ENCODE measurements at regions not wholly inside any gene's neighbourhood (a gene's known extent, or its start where the extent isn't known, plus 50 kb on each side); places are given as distances from the start of the nearest gene placed in this dataset.

DNA sequence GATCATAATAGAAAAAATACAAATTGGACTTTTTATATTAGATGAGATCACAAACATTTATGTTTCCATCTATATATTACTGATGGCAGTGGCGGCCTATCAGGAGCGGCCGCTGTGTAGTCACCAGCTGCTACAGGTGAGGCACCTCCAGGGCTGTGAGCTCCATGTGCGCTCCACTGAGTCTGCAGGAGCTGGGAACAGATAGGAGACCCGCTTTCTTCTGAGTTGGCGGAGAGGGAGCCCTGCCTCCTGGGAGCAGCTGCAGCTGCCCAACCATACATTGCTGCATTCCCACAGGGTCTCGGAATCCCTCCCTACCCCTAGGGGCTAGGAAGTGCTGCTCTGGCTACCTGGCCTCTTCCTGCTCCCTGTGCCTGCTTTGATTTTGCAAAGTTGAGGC, 812.9 kb downstream of the PDHA2 start:
- no peak for ATAC-seq
- TF ChIP-seq ZFP30 (CRISPR knock-in tag; IDR thresholded peaks at IDR 0.05) (no peak), ZNF8 (CRISPR knock-in tag; IDR thresholded peaks at IDR 0.05) (no peak), GLIS3 (CRISPR knock-in tag; IDR thresholded peaks at IDR 0.05) (no peak), ISL1 (CRISPR knock-in tag; IDR thresholded peaks at IDR 0.05) (no peak), OSR1 (CRISPR knock-in tag; IDR thresholded peaks at IDR 0.05) (no peak), CSRNP3 (CRISPR knock-in tag; IDR thresholded peaks at IDR 0.05) (no peak), TOX (CRISPR knock-in tag; IDR thresholded peaks at IDR 0.05; ENCODE audit: borderline replicate concordance) (no peak), ZNF70 (CRISPR knock-in tag; IDR thresholded peaks at IDR 0.05) (no peak), CSDC2 (CRISPR knock-in tag; IDR thresholded peaks at IDR 0.05) (no peak)
- TF ChIP-seq, protein P1, sequence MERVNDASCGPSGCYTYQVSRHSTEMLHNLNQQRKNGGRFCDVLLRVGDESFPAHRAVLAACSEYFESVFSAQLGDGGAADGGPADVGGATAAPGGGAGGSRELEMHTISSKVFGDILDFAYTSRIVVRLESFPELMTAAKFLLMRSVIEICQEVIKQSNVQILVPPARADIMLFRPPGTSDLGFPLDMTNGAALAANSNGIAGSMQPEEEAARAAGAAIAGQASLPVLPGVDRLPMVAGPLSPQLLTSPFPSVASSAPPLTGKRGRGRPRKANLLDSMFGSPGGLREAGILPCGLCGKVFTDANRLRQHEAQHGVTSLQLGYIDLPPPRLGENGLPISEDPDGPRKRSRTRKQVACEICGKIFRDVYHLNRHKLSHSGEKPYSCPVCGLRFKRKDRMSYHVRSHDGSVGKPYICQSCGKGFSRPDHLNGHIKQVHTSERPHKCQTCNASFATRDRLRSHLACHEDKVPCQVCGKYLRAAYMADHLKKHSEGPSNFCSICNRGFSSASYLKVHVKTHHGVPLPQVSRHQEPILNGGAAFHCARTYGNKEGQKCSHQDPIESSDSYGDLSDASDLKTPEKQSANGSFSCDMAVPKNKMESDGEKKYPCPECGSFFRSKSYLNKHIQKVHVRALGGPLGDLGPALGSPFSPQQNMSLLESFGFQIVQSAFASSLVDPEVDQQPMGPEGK (CRISPR knock-in tag; IDR thresholded peaks at IDR 0.05; ENCODE audit: borderline replicate concordance) = no peak

DNA sequence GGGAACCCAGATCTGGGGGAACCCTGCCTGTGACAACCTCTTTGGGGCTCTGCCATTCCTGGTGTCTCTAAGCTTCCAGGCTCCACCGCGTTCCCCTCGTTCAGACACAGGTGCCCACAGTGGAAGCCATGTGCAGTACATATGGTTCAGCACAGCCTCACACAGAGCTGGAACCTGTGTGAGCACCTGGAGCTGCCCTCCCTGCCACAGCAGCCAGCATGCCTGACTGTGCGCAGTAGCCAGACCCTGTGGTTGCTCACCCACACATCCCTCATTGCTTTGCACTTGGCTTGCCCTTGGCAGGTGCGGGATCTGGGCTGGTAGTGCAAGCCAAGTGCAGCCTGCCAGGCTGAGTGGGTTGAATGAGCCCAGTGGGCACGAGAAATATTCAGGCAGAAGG, 814.2 kb downstream of the PDHA2 start:
- TF ChIP-seq ESRRG (CRISPR knock-in tag; IDR thresholded peaks at IDR 0.05) = no peak
- no peak for TF ChIP-seq ARNTL (CRISPR knock-in tag; IDR thresholded peaks at IDR 0.05; ENCODE audit: borderline replicate concordance, low read depth)
- TF ChIP-seq RARB (CRISPR knock-in tag; IDR thresholded peaks at IDR 0.05) = no peak
- TF ChIP-seq TCF4 (CRISPR knock-in tag; IDR thresholded peaks at IDR 0.05; ENCODE audit: borderline replicate concordance) = no peak
- TF ChIP-seq POU6F1 (CRISPR knock-in tag; IDR thresholded peaks at IDR 0.05; ENCODE audit: borderline replicate concordance, low read depth) = no peak
- ATAC-seq = no peak

GRCh38 chr4:96670381-96670780, 830.5 kb downstream of the PDHA2 start:
- no peak for ATAC-seq

More at GRCh38 chr4:96670381-96670780, 830.5 kb downstream of the PDHA2 start:
- TF ChIP-seq TSHZ2 (CRISPR knock-in tag; IDR thresholded peaks at IDR 0.05) = no peak
- no peak for TF ChIP-seq GLIS3 (CRISPR knock-in tag; IDR thresholded peaks at IDR 0.05)
- TF ChIP-seq PPARA (CRISPR knock-in tag; IDR thresholded peaks at IDR 0.05; ENCODE audit: borderline replicate concordance) = no peak
- TF ChIP-seq OSR1 (CRISPR knock-in tag; IDR thresholded peaks at IDR 0.05) = no peak
- no peak for TF ChIP-seq BACH2 (CRISPR knock-in tag; IDR thresholded peaks at IDR 0.05; ENCODE audit: borderline replicate concordance)
- TF ChIP-seq ZNF70 (CRISPR knock-in tag; IDR thresholded peaks at IDR 0.05) = no peak
- no peak for TF ChIP-seq TOX (CRISPR knock-in tag; IDR thresholded peaks at IDR 0.05; ENCODE audit: borderline replicate concordance)
- TF ChIP-seq ZNF565 (CRISPR knock-in tag; conservative IDR thresholded peaks at IDR 0.05; ENCODE audit: low read depth) = no peak
- TF ChIP-seq CSDC2 (CRISPR knock-in tag; IDR thresholded peaks at IDR 0.05) = no peak
- no peak for TF ChIP-seq TCF4 (CRISPR knock-in tag; IDR thresholded peaks at IDR 0.05; ENCODE audit: borderline replicate concordance)
- TF ChIP-seq POU6F1 (CRISPR knock-in tag; IDR thresholded peaks at IDR 0.05; ENCODE audit: borderline replicate concordance, low read depth) = no peak
- no peak for TF ChIP-seq ISL1 (CRISPR knock-in tag; IDR thresholded peaks at IDR 0.05)
- TF ChIP-seq ZC3H10 (CRISPR knock-in tag; IDR thresholded peaks at IDR 0.05) = no peak
- TF ChIP-seq, protein P1 (CRISPR knock-in tag; IDR thresholded peaks at IDR 0.05; ENCODE audit: borderline replicate concordance) = no peak
- no peak for TF ChIP-seq CSRNP3 (CRISPR knock-in tag; IDR thresholded peaks at IDR 0.05)
- no peak for TF ChIP-seq RARB (CRISPR knock-in tag; IDR thresholded peaks at IDR 0.05)
- no peak for TF ChIP-seq ARNTL (CRISPR knock-in tag; IDR thresholded peaks at IDR 0.05; ENCODE audit: borderline replicate concordance, low read depth)
- no peak for TF ChIP-seq ZFP30 (CRISPR knock-in tag; IDR thresholded peaks at IDR 0.05)
